Stomach (tissue), 4 donors: ENCODE measurements at regions not wholly inside any gene's neighbourhood (a gene's known extent, or its start where the extent isn't known, plus 50 kb on each side); places are given as distances from the start of the nearest gene placed in this dataset.

ENCODE experiments used
- CTCF ChIP-seq, 7 experiments: fragments of 450-650 bp in 4 of 7; fragments of 200-600 bp in 3 of 7; sonication (generic) in 3 of 7; IDR thresholded peaks; one replicate each; pipeline ENCODE4 v1.5.1; 2016 to 2019; ENCODE audit warnings: antibody characterized with exemption in 7 of 7, control low read depth in 2 of 7, mild to moderate bottlenecking in 1 of 7
- POLR2A ChIP-seq, 4 donors: fragments of 450-650 bp; IDR thresholded peaks; one replicate each; pipeline ENCODE4 v1.6.1; 2016; ENCODE audit warnings: antibody characterized with exemption in 4 of 4, control low read depth in 2 of 4, mild to moderate bottlenecking in 1 of 4, moderate library complexity in 1 of 4
- POLR2AphosphoS5 ChIP-seq, 3 donors: sonication (generic); formaldehyde crosslinking; IDR thresholded peaks; one replicate each; pipeline ENCODE4 v1.6.1; 2016; ENCODE audit warnings: antibody characterized with exemption in 3 of 3

- TF ChIP-seq POLR2AphosphoS5 (IDR thresholded peaks at IDR 0.05) (no peak), CTCF (IDR thresholded peaks at IDR 0.05) (no peak), POLR2A (IDR thresholded peaks at IDR 0.05) (no peak)
Observed at GRCh38 chr9:115633104-115633503, 515.1 kb upstream of the TNC start.
